ENCODE measurements at regions not wholly inside any gene's neighbourhood (a gene's known extent, or its start where the extent isn't known, plus 50 kb on each side); places are given as distances from the start of the nearest gene placed in this dataset.

DNA sequence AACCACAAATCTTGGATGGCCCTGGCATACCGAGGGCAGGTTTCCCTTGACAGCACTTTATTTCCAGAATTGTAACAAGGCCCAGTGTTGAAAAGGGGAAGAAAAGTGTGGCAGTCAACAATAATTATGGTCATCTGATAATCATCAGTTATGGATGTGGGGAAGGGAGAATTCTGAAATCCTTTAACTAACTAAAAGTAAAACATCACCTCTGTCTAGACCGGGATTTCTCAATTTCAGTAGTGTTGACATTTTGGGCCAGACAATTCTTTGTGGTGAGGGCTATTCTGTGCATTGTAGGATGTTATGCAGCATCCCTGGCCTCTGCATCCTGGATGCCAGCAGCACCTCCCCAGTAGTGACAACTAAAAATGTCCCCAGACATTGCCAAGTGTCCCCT is 140.4 kb downstream of the PSAT1 start:
- no peak overlapping the region for H3K4me3 ChIP-seq (ENCODE audit: low read depth, low read length)
- TF ChIP-seq, protein P1, sequence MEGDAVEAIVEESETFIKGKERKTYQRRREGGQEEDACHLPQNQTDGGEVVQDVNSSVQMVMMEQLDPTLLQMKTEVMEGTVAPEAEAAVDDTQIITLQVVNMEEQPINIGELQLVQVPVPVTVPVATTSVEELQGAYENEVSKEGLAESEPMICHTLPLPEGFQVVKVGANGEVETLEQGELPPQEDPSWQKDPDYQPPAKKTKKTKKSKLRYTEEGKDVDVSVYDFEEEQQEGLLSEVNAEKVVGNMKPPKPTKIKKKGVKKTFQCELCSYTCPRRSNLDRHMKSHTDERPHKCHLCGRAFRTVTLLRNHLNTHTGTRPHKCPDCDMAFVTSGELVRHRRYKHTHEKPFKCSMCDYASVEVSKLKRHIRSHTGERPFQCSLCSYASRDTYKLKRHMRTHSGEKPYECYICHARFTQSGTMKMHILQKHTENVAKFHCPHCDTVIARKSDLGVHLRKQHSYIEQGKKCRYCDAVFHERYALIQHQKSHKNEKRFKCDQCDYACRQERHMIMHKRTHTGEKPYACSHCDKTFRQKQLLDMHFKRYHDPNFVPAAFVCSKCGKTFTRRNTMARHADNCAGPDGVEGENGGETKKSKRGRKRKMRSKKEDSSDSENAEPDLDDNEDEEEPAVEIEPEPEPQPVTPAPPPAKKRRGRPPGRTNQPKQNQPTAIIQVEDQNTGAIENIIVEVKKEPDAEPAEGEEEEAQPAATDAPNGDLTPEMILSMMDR (IDR thresholded peaks at IDR 0.05; ENCODE audit: low read depth, low read length, missing control alignments): no peak
- DNase-seq (ENCODE audit: low read depth): no peak

DNA sequence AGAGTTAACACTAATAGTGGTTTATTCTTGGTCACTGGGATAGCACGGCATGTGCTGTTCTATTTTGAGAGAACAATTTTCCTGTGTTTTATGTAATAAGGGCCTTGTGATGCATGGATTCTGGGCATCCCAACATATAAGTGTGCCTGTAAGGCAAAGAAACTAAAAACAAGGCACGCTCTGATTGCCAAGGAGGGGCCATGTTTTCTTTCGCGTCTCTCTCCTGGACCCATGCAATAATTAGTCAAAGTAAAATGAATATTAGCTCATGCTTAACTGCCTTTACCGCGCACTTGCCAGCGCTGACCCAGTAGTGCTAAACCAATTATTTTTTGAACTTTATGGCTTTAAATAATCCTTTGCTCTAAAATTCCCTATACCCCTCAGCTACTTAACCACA is 140.9 kb downstream of the PSAT1 start:
- H3K4me3 ChIP-seq (ENCODE audit: low read depth, low read length): no peak overlapping the region
- TF ChIP-seq, protein P1 (IDR thresholded peaks at IDR 0.05; ENCODE audit: low read depth, low read length, missing control alignments): no peak
- no peak for DNase-seq (ENCODE audit: low read depth)

DNA sequence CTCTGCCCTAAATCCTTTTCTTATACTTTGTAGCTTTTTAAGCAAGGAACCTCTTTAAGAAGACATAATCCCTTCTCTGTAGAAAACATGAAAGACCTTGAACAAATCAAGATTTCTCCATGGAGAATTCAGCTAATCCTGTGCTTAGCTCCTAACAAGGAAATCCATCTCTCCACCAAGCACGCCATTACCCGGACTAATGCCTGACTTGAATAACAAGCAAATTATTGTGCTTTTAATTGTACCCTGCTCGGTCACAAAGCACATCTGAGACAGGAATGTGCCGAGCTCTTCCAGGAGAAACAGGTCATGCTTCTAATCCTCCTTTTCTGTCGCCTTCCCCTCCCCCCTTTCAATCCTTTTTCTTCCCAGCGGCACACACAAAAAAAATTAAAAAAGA is 141.3 kb downstream of the PSAT1 start:
- DNase-seq (ENCODE audit: low read depth): no peak
- TF ChIP-seq, protein P1 (IDR thresholded peaks at IDR 0.05; ENCODE audit: low read depth, low read length, missing control alignments): no peak
- no peak overlapping the region for H3K4me3 ChIP-seq (ENCODE audit: low read depth, low read length)

DNA sequence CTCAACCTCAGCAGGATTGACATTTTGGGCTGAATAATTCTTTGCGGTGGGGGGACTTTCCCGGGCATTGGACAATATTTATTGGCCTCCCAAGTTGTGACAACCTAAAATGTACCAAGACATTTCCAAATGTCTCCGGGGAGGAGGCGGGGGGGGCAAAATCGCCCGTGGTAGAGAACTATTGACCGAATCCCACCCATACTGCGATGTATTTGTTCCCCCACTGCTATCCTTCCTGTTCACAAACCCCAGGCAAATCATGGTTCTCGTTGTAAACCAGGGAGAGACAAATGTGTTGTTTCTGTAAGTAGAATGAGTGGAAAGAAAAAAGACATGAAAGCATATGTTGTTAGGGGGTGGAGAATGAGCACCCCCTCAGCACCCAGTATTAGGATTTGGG is 141.9 kb downstream of the PSAT1 start:
- no peak overlapping the region for H3K4me3 ChIP-seq (ENCODE audit: low read depth, low read length)
- TF ChIP-seq, protein P1 (IDR thresholded peaks at IDR 0.05; ENCODE audit: low read depth, low read length, missing control alignments): no peak
- no peak for DNase-seq (ENCODE audit: low read depth)

DNA sequence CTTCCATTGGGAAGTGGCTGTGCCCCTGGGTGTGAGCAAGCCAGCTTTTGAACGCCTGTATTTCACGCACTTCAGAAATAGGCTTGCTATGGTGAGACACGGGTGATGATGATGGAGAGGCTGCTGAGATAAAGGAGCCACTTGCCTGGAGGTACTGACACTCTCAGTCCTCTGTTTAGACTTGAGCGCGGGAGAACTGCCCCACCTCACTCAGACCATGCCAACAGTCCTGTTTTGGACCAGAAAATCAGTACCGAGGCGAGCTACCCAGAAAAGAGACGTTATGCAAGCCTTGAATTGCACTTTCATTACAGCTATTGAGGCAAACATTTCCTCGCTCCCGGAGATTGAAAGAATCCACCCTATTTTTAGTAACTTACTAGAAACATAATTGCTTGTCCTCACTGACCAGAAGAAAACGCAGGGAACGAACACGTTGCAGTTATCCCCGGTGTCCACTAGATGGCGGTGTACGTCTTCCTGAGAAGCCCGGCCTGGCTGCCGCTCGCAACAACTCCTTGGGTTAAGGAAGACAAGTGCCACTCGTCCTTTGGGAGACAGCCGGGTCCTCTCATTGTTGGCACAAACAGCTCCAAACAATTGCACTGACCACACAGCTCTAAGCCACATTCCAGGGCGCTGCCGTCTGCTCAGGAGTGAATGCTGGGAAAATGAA is 142.4 kb downstream of the PSAT1 start:
- TF ChIP-seq, protein P1 (IDR thresholded peaks at IDR 0.05; ENCODE audit: low read depth, low read length, missing control alignments): peak; percentile 96
- peak; percentile 24 for DNase-seq (ENCODE audit: low read depth)
- H3K4me3 ChIP-seq (ENCODE audit: low read depth, low read length): no peak overlapping the region

DNA sequence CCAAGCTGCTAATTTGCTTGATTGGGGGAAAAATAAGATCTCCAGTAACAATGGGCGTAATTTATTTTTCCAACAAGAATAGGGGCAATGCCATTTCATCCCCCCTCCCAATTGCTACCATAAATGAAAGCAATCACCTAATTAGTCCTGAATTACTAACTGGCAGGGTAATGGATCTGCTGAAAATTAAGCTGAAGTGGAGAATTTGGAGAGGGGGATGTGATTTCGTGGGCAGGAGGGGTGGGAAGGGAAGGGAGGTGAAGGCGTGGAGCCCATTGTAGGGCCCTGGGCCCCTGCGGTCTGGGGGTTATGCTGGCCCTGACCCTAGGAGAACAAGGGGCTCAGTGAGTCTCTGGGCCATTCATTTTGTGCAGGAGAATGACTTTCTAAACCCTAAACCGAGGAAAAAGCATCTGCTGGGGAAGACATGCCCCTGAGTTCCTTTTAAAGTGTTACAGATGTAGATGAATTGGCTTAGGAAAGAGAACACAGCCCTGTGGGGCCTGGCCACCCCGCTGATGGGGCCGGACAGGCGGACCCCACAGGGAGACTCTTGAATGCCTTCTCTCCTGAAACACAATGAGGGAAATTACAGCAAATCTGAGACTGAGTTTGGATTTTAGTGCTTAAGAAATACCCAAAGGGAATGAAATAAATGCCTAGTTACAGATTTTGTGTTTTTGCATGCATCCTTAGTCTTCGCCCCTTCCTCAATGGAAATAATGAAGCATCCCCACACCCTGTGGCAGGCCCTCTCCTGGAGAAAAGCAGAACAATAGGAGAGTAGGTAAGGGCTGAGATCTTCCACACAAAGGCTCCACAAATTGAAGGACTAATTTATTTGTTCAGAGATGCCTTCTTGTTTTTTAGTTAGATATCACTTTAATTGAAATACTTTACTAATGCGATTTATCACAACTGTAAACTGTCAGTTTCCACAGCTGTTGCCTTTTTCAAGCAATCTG is 143.2 kb downstream of the PSAT1 start:
- TF ChIP-seq, protein P1 (IDR thresholded peaks at IDR 0.05; ENCODE audit: low read depth, low read length, missing control alignments): no peak
- H3K4me3 ChIP-seq (ENCODE audit: low read depth, low read length): no peak overlapping the region
- DNase-seq (ENCODE audit: low read depth): no peak
